Kidney glomerular epithelial cell (primary cell): ENCODE measurements at regions not wholly inside any gene's neighbourhood (a gene's known extent, or its start where the extent isn't known, plus 50 kb on each side); places are given as distances from the start of the nearest gene placed in this dataset.
"Not testable (repeated sequence)": the region's sequence is repeated elsewhere in the genome, so short reads cannot be mapped to it uniquely, and the experiment has no call there.

Source experiments
- DNase-seq: peaks from one replicate; lab custom pipeline; 2025; lab: John Stamatoyannopoulos, UW

GRCh38 chr9:73095425-73095824 is 56.2 kb upstream of the ANXA1 start:
- DNase-seq: no peak

GRCh38 chr9:73093740-73094379 is 57.8 kb upstream of the ANXA1 start:
- DNase-seq: peak; percentile 6

- no peak for DNase-seq
Observed at GRCh38 chr9:73093016-73093739, 58.5 kb upstream of the ANXA1 start.

GRCh38 chr9:73091909-73092308 is 59.8 kb upstream of the ANXA1 start:
- no peak for DNase-seq

GRCh38 chr9:73090214-73090613 is 61.5 kb upstream of the ANXA1 start:
- DNase-seq: no peak

GRCh38 chr9:73089304-73089985 is 62.2 kb upstream of the ANXA1 start:
- DNase-seq: no peak

- not testable (repeated sequence) for DNase-seq
Observed at GRCh38 chr9:73087876-73088275, 63.8 kb upstream of the ANXA1 start.

GRCh38 chr9:73083519-73083918 is 68.1 kb upstream of the ANXA1 start:
- DNase-seq: no peak

- DNase-seq: peak; percentile 64
Observed at GRCh38 chr9:73081979-73082657, 69.5 kb upstream of the ANXA1 start.

GRCh38 chr9:73080110-73080694 is 71.5 kb upstream of the ANXA1 start:
- no peak for DNase-seq

- DNase-seq: no peak
Observed at GRCh38 chr9:73079326-73079725, 72.3 kb upstream of the ANXA1 start.

- DNase-seq: no peak
Observed at GRCh38 chr9:73077625-73078030, 74.0 kb upstream of the ANXA1 start.

GRCh38 chr9:73076970-73077369 is 74.7 kb upstream of the ANXA1 start:
- no peak for DNase-seq

- no peak for DNase-seq
Observed at GRCh38 chr9:73074176-73074708, 77.4 kb upstream of the ANXA1 start.

- peak; percentile 28 for DNase-seq
Observed at GRCh38 chr9:73073337-73074175, 78.1 kb upstream of the ANXA1 start.

GRCh38 chr9:73067074-73067473 is 84.6 kb upstream of the ANXA1 start:
- DNase-seq: no peak

- DNase-seq: no peak
Observed at GRCh38 chr9:73065439-73065838, 86.2 kb upstream of the ANXA1 start.

GRCh38 chr9:73064315-73064714 is 87.3 kb upstream of the ANXA1 start:
- DNase-seq: no peak

GRCh38 chr9:73061146-73061545 is 90.5 kb upstream of the ANXA1 start:
- no peak for DNase-seq

GRCh38 chr9:73059247-73059646 is 92.4 kb upstream of the ANXA1 start:
- DNase-seq: no peak

- no peak for DNase-seq
Observed at GRCh38 chr9:73056245-73056644, 95.4 kb upstream of the ANXA1 start.
